Fibroblast of mammary gland (primary cell): ENCODE measurements at regions not wholly inside any gene's neighbourhood (a gene's known extent, or its start where the extent isn't known, plus 50 kb on each side); places are given as distances from the start of the nearest gene placed in this dataset.

Experiments used
- DNase-seq: peaks from one replicate; pipeline ENCODE4 v3.0.0-alpha.2; 2010; ENCODE audit warnings: low read depth
- H3K4me3 ChIP-seq: 2 replicates; pipeline ENCODE4 v1.5.1; 2011; ENCODE audit warnings: low read depth, mild to moderate bottlenecking, low read length, moderate library complexity; ENCODE audit not compliant: control insufficient read depth
- TF ChIP-seq, protein P1 (sequence below): conservative IDR thresholded peaks from 2 replicates; pipeline ENCODE4 v1.5.1; 2011; ENCODE audit warnings: low read depth, low read length, inconsistent platforms; ENCODE audit not compliant: control insufficient read depth, insufficient read depth

DNA sequence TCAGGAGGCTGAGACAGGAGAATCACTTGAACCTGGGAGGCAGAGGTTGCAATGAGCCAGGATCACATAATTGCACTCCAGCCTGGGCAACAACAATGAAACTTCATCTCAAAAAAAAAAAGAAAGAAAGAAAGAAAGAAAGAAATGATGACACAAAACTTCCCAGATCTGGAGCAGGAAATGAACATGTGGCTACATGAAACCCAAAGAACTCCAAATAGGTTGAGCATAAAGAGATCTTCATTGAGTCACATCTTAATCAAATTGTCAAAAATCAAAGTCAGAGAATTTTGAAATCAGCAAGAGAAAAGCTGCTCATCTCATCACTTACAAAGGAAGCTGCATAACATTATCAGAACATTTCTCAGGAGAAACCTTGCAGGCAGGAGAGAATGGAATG lies 247.0 kb downstream of the IBTK start:
- no peak overlapping the region for H3K4me3 ChIP-seq
- DNase-seq = no peak
- TF ChIP-seq, protein P1, sequence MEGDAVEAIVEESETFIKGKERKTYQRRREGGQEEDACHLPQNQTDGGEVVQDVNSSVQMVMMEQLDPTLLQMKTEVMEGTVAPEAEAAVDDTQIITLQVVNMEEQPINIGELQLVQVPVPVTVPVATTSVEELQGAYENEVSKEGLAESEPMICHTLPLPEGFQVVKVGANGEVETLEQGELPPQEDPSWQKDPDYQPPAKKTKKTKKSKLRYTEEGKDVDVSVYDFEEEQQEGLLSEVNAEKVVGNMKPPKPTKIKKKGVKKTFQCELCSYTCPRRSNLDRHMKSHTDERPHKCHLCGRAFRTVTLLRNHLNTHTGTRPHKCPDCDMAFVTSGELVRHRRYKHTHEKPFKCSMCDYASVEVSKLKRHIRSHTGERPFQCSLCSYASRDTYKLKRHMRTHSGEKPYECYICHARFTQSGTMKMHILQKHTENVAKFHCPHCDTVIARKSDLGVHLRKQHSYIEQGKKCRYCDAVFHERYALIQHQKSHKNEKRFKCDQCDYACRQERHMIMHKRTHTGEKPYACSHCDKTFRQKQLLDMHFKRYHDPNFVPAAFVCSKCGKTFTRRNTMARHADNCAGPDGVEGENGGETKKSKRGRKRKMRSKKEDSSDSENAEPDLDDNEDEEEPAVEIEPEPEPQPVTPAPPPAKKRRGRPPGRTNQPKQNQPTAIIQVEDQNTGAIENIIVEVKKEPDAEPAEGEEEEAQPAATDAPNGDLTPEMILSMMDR = no peak

DNA sequence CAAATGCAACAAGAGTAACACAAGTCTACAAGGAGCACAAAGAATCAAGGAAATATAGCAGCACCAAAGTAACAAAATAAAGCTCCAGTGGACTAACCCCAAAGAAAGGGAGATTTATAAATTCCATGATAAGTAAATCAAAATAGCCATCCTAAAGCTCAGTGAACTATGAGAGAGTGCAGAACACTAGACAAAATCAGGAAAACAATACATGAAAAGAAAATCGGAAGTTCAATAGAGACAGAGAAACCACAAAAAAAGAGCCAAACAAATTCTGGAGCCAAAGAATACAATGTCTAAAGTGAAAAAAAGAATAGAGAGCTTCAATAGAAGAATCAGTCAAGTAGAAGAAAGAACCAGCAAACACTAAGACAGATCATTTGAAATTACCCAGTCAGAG lies 247.3 kb upstream of the TENT5A start:
- DNase-seq = no peak
- TF ChIP-seq, protein P1 = no peak
- H3K4me3 ChIP-seq = no peak overlapping the region

DNA sequence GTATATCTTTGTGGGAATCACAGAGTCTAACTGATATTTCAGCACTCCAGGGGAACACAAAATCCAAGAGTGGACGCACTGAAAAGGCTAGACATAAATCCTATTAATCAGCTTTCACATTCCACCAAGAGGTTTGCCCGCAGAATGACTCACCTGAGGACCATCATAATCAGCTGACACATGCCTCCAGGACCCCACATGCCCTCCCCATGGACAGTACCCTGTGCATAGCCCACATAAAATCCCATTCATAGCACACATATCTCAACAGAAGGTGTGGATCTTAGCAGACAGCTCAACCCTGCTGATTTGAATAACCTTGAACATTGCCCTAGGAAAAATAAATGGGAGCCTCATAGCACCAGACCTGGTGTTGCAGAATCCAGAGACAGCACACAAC lies 246.8 kb upstream of the TENT5A start:
- no peak overlapping the region for H3K4me3 ChIP-seq
- TF ChIP-seq, protein P1 = no peak
- DNase-seq = peak; percentile 26

DNA sequence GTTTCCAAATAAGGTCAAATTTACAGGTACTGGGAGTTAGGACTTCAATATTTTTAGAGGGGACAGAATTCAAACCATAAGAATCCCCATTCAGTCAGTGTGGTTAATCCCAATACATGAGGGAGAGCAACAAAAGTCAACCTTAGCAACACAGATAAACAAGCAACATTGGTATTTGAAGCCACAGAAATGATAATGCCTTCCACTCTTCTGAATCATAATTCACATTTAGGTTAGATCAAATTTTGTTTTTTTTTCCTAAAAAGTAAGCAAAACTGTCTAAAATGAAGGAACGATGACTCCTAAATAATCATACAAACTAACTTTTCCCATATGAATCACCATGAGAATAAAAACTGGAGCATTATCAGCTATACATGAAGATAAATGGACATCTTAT lies 246.0 kb upstream of the TENT5A start:
- no peak overlapping the region for H3K4me3 ChIP-seq
- peak; percentile 81 for DNase-seq
- TF ChIP-seq, protein P1 = no peak

DNA sequence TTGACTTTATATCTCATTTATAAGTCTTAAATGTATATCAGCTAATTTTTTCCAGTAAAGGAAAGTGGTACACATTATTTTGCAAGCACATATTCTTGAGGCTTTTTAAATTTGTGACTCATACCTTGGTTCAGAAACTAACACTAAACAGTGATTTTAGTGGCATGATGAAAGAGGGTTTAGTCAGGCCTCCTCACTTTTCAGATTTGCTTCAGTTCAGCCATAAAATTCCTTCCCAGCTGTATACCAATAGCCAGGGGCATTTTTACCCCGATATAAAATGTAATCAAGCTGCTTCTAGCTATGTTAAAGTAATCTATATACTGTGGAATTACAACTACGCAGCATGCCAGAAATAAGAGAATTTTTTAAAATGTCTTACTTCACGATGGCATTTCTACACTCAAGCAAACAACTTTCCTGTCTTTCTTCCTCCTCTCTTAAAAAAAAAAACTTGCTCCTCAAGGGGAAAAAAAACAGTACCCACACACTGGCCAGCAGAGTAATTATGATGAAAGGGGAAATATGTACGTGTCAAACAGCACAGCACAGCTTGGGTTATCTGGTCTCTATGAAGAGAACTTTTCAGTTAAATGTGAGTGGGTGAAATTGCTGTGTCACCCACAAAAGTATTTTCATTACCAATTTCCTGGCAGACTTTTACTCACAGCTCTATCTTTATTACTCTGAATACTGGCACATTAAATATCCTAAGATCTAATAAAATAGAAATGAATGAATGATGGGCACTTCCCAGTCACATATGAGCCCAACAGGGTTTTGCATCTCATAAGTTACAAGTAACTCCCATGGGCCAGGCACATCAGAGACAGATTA lies 244.8 kb upstream of the TENT5A start:
- TF ChIP-seq, protein P1 = no peak
- no peak overlapping the region for H3K4me3 ChIP-seq
- peak; percentile 93 for DNase-seq

DNA sequence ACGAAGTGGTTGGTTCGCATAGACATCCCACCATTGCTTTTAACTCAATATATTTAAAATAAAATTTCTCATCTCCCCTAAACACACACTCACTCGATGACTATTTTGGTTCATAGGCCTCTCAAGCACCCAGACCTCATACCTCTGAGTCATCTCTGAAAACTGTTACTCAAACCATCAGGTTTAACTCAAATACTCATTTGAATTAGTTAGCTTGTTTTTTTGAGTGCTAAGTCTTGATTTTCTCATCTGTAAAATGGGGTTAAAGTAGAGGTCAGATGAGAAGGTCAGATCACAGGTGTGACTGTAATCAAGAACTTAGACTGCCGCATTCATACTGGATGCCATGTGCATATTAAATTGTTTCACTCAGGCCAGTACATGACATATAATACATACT lies 243.9 kb upstream of the TENT5A start:
- H3K4me3 ChIP-seq = no peak overlapping the region
- DNase-seq = peak; percentile 94
- TF ChIP-seq, protein P1 = no peak
